Esophagus squamous epithelium (tissue), 5 donors: ENCODE measurements at regions not wholly inside any gene's neighbourhood (a gene's known extent, or its start where the extent isn't known, plus 50 kb on each side); places are given as distances from the start of the nearest gene placed in this dataset.

Experiments
- DNase-seq: peaks from one replicate; lab custom pipeline; 2025; lab: John Stamatoyannopoulos, UW
- H3K27ac ChIP-seq, 4 donors: fragments of 200-600 bp; sonication (generic); one replicate each; pipeline ENCODE4 v1.5.1; 2016 to 2019; ENCODE audit warnings: mild to moderate bottlenecking in 1 of 4
- H3K27me3 ChIP-seq, 4 donors: fragments of 200-600 bp; sonication (generic); 1 replicate in 3 of 4; 2 replicates in 1 of 4; pipeline versions ENCODE4 v1.5.1 to v1.6.0; 2017 to 2021; ENCODE audit warnings: antibody characterized with exemption in 1 of 4
- H3K36me3 ChIP-seq, 3 donors: fragments of 200-600 bp; sonication (generic); one replicate each; pipeline ENCODE4 v1.5.1; 2016 to 2019
- H3K4me1 ChIP-seq, 3 donors: fragments of 200-600 bp; sonication (generic); one replicate each; pipeline ENCODE4 v1.5.1; 2017 to 2019
- H3K4me3 ChIP-seq, 4 donors: fragments of 200-600 bp; sonication (generic); 1 replicate in 3 of 4; 2 replicates in 1 of 4; pipeline ENCODE4 v1.5.1; 2016 to 2019; ENCODE audit warnings: mild to moderate bottlenecking in 2 of 4, moderate library complexity in 1 of 4
- H3K9me3 ChIP-seq, 3 donors: fragments of 200-600 bp; sonication (generic); one replicate each; pipeline ENCODE4 v1.5.1; 2016 to 2019
- POLR2A ChIP-seq, 4 donors: fragments of 450-650 bp; IDR thresholded peaks; one replicate each; pipeline ENCODE4 v1.6.1; 2017; ENCODE audit warnings: antibody characterized with exemption in 4 of 4, mild to moderate bottlenecking in 4 of 4, moderate library complexity in 3 of 4
- WGBS, 2 donors: methylation state at CpG; one replicate each; pipeline ENCODE4 v1.1.5; 2018; 5-methylcytosine and 5-hydroxymethylcytosine counted together
- intact Hi-C: fragments of 100-400 bp; cut with DNase I; formaldehyde crosslinking; loops from one replicate; pipeline ENCODE4 v1.15.0; 2022
- TF ChIP-seq, protein P1 (sequence below), 6 experiments: fragments of 450-650 bp in 4 of 6; fragments of 200-600 bp in 2 of 6; sonication (generic) in 2 of 6; IDR thresholded peaks; one replicate each; pipeline ENCODE4 v1.5.1; 2016 to 2019; ENCODE audit warnings: antibody characterized with exemption in 6 of 6, mild to moderate bottlenecking in 4 of 6, moderate library complexity in 4 of 6
- donor health status: DM: yes; HTN: yes; CAD: no.

DNA sequence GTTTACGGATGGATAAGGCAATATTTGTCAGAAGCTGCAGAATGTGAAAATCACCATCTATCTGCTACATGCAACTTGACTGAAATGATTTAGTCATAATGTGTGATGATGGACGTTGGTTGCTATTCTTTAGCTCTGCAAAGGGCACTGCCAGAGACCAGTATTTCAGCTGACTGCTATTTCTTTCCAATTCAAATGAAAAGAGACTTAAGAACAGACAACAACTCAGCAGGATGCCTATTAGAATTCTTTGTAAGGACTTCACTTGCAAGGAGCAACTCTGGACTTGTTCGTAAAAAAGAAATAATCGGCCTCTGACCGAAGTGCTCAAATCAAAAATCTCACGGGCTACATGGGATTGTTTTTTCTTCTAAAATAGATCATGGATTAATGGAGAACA is 262.7 kb downstream of the DHX15 start:
- peaks cover 0 to 24% (median 0%) of the 10 kb centered on the region in 4 donors for H3K27me3 ChIP-seq
- TF ChIP-seq, protein P1, sequence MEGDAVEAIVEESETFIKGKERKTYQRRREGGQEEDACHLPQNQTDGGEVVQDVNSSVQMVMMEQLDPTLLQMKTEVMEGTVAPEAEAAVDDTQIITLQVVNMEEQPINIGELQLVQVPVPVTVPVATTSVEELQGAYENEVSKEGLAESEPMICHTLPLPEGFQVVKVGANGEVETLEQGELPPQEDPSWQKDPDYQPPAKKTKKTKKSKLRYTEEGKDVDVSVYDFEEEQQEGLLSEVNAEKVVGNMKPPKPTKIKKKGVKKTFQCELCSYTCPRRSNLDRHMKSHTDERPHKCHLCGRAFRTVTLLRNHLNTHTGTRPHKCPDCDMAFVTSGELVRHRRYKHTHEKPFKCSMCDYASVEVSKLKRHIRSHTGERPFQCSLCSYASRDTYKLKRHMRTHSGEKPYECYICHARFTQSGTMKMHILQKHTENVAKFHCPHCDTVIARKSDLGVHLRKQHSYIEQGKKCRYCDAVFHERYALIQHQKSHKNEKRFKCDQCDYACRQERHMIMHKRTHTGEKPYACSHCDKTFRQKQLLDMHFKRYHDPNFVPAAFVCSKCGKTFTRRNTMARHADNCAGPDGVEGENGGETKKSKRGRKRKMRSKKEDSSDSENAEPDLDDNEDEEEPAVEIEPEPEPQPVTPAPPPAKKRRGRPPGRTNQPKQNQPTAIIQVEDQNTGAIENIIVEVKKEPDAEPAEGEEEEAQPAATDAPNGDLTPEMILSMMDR (IDR thresholded peaks at IDR 0.05): no peak
- no peak for TF ChIP-seq POLR2A (IDR thresholded peaks at IDR 0.05)
- peaks cover 0 to 13% (median 6%) of the 10 kb centered on the region in 3 donors for H3K4me1 ChIP-seq
- DNase-seq: no peak
- no peak overlapping the region for H3K27ac ChIP-seq
- H3K9me3 ChIP-seq: no peaks in the 10 kb centered on the region
- intact Hi-C loops: no loop called here
- no peaks in the 10 kb centered on the region for H3K36me3 ChIP-seq
- H3K4me3 ChIP-seq: no peak overlapping the region
- 22 to 37% methylated on average over 6 of the region's 6 CpGs for whole genome bisulfite sequencing, 2 donors

DNA sequence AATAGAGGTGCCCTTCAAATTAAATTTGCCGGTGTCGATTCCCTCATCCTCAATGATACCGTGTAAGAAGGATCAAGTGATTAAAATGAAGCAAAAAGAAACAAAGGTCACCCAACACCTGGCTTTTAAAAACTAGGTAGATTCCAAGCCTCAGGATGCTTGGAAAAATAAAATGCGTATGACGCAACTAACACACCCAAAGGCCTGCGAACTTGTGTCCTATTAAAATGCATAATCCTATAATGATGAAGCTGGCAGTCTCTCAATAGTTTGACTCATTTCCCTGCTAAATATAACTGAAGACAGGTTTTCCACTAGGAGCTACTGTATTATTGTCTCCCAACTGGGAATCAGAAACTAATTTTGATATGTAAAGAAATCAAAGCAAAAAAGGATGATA is 263.2 kb downstream of the DHX15 start:
- Histone ChIP-seq H3K9me3 (no peaks in the 10 kb centered on the region), H3K27ac (no peak overlapping the region), H3K36me3 (no peaks in the 10 kb centered on the region), H3K27me3 (peaks cover 0 to 24% (median 0%) of the 10 kb centered on the region in 4 donors), H3K4me3 (no peak overlapping the region), H3K4me1 (peaks cover 0 to 13% (median 6%) of the 10 kb centered on the region in 3 donors)
- intact Hi-C loops: no loop called here
- TF ChIP-seq, protein P1 (IDR thresholded peaks at IDR 0.05): no peak
- no peak for TF ChIP-seq POLR2A (IDR thresholded peaks at IDR 0.05)
- WGBS, 2 donors: 35% methylated on average over 5 to 6 of the region's 6 CpGs
- DNase-seq: no peak

DNA sequence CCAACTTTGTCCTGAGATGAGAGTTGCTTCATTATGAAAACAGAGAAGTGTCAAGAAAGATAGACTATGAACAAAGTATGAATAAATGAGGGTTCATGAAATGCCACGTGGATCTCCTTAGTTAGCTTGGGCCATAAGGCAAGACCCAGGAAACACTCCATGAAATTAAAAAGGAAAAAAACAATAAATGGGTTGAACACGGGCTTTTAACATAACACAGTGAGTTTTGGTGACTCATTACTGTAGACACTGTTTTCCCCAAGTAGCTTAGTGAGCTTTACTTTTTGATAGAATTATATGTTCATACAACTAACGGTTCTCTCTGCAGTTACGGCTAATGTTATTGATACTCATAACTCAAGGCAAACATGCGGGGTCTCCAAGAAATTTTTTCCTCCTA is 265.0 kb downstream of the DHX15 start:
- intact Hi-C loops: no loop called here

DNA sequence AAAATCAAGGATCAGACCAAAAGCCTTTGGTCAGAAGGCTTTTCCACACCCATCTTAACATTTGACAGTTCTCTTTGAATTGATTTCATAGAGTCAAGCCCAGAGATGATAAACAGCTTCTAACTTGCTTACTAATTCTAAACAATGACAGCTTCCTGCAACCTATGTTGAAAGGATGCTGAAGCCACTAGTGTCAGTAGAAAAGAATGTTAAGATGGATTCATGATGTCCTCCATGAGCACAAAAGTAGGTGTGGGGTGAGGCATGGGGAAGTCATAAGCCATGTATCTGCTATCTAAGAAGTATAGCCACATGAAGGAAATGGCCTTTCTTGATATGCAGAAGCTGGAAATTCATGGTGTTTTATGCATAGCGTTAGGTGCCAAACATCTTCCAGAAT is 269.3 kb downstream of the DHX15 start:
- WGBS, 2 donors: 80 to 100% methylated on average over 1 of the region's 1 CpG
- intact Hi-C loops: no loop called here
- H3K27ac ChIP-seq: no peak overlapping the region
- TF ChIP-seq, protein P1 (IDR thresholded peaks at IDR 0.05): no peak
- no peaks in the 10 kb centered on the region for H3K4me1 ChIP-seq
- no peak overlapping the region for H3K4me3 ChIP-seq
- DNase-seq: no peak
- no peaks in the 10 kb centered on the region for H3K9me3 ChIP-seq
- no peaks in the 10 kb centered on the region for H3K36me3 ChIP-seq
- H3K27me3 ChIP-seq: peaks cover 0 to 28% (median 0%) of the 10 kb centered on the region in 4 donors

More for the DNA sequence above, 265.0 kb downstream of the DHX15 start:
- Histone ChIP-seq H3K27me3 (peaks cover 0 to 32% (median 0%) of the 10 kb centered on the region in 4 donors), H3K27ac (no peak overlapping the region), H3K4me3 (no peak overlapping the region), H3K36me3 (no peaks in the 10 kb centered on the region), H3K4me1 (peaks cover 0 to 13% (median 6%) of the 10 kb centered on the region in 3 donors), H3K9me3 (no peaks in the 10 kb centered on the region)
- TF ChIP-seq, protein P1 (IDR thresholded peaks at IDR 0.05): no peak
- no peak for TF ChIP-seq POLR2A (IDR thresholded peaks at IDR 0.05)
- WGBS, 2 donors: 64 to 77% methylated on average over 5 of the region's 5 CpGs
- no peak for DNase-seq

DNA sequence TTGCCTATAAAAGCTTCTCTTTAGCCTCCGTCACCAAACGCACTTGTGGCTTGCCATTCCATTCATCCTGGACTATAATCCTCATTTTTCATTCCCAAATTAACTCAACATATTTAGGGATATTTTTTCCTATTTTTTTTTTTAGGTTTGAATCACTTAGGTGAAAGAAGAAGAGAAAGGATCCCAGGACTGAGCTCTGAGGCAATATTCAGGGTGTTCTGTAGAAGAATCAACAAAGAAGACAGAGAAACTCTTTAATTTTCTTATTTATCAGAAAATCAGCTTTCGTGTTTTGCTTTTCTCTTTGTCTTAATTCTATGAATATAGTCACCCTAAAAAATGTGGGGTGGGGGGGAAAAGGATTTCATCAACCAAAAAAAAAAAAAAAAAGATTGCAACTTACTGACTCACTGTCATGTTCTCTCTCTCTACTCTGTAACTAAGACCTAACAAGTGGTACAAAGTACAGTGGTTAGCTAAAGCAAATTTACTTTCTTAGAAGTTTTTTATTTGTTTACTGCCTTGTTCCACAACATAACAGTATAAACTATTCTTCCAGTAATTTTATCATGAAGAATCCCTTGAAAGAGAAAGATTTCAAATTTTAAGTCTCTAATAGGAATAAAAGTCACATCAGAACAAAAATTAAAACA is 272.0 kb downstream of the DHX15 start:
- DNase-seq: no peak
- no peak overlapping the region for H3K27ac ChIP-seq
- 80 to 82% methylated on average over 3 of the region's 3 CpGs for WGBS, 2 donors
- no peak for TF ChIP-seq POLR2A (IDR thresholded peaks at IDR 0.05)
- TF ChIP-seq, protein P1 (IDR thresholded peaks at IDR 0.05): no peak
- no peaks in the 10 kb centered on the region for H3K36me3 ChIP-seq
- intact Hi-C loops: no loop called here
- H3K27me3 ChIP-seq: peaks cover 0 to 8% (median 0%) of the 10 kb centered on the region in 4 donors
- no peak overlapping the region for H3K4me3 ChIP-seq
- no peaks in the 10 kb centered on the region for H3K4me1 ChIP-seq
- H3K9me3 ChIP-seq: no peaks in the 10 kb centered on the region
